GM19324 (cell line): ENCODE measurements at regions not wholly inside any gene's neighbourhood (a gene's known extent, or its start where the extent isn't known, plus 50 kb on each side); places are given as distances from the start of the nearest gene placed in this dataset.
"Not testable (repeated sequence)": the region's sequence is repeated elsewhere in the genome, so short reads cannot be mapped to it uniquely, and the experiment has no call there.

Source experiments
- ATAC-seq: cut with Tn5 transposase; IDR thresholded peaks from one replicate; pipeline ENCODE4 v1.9.1; 2021; ENCODE audit warnings: mild to moderate bottlenecking, moderate library complexity; ENCODE audit not compliant: unreplicated experiment, low FRiP score

DNA sequence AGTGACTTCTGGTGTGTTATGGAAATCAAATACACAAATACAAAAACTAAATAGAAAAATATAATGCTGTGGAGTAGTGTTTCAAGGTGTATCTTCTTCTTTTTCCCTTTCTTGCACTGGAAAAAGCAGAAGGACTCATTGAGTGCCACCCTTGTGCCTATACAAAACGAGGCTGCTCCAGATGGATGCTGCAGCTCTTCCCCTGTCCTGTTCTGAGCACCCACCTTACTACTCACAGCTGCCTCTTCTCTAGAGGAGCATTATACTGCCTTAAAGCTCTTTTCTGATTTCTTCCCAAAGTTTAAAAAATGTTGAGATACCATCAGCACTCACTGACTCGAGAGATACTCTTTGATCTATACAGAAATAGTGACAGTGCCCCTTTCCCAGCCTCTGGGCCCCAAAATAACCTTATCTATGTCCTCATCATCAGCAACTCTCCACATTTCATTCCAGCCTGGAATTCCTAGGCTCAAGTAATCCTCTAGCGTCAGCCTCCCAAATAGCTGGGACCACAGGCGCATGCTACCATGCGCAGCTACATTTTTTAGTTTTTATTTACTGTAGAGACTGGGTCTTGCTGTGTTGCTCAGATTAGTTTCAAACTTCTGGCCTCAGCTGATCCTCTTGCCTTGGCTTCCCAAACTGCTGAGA lies 1356.1 kb upstream of the NRXN1 start:
- ATAC-seq: no peak

DNA sequence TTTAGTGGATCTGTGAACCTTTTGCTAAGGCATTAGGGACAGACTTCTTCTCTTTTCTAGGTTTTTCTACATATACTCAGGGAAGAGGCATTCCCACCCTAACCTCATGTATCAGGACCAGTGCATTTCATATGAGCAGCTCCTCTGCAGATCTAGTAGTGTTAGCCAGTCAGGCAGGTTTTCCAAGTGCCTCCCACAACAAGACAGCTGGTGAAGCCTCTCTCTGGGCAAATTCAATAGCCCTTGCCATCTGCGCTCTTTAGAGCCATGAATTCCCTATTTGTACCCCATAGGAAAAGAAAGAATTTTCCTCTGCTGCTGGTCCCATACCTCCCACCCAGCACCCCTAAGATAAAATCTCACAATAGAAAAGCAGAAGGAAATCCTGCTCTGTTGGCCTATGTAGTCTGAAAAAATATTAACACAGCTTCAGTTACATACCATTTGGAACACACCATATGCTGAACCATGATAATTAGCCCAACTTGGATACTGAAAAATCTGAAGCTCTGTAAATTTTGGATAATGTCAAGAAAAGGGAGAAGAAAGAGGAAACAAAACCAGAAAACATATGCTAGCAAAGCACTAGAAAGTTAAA lies 1354.6 kb upstream of the NRXN1 start:
- no peak for ATAC-seq

DNA sequence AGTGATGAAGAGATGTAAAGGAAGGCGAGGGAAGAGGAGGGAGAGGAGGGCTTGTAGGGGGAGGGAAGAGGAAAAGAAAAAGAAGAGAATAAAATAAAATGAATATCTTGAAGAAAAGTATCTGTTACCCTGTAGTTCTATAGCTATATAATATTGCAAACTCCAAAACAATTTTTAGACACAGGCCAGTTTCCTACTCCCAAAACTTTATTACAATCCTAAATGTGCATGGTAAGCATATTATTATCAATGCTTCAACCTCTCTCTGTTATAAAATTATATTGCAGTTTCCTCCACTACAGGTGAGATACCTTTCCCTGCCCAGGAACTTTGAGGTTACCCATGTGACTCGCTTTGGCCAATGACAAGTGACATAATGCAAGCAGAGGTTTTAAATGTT lies 1351.6 kb upstream of the NRXN1 start:
- ATAC-seq: no peak

DNA sequence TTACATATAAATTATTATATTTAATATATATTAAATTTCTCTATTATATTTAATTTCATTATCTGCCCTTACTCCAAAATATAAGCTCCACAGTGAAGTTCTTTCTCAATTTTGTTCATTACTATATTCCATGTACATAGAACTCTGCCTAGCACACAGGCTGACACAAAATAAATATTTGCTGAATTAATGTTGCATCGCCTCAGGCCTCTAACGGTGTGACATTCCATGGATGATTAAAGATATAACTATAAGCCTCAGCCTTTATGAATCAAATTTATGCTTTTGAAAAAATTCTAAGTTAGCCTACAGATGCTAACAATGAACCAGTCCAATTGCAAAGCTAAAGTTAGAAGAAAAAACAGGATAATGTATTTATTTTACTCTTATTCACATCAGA lies 1337.2 kb upstream of the NRXN1 start:
- no peak for ATAC-seq

DNA sequence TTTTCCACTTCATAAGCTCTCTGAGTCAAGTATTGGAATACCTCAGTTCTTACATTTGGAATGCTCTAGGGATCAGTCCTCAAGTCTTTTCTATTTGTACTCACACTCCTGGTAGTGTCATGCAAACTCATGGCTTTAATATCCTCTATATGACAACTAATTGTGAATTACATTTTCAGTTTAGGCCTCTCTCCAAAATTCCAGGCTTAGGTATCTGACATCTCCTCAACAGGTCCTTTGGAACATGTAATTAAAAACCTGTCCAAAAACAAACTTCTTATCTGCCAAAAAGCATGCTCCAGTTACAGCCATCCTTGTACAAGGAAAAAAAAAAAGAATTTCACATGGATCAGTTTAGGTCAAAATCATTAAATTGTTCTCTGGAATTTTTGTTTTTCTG lies 1336.2 kb upstream of the NRXN1 start:
- ATAC-seq: no peak

- ATAC-seq: no peak
These were observed 1334.0 kb upstream of the NRXN1 start for GRCh38 chr2:52365946-52366345.

DNA sequence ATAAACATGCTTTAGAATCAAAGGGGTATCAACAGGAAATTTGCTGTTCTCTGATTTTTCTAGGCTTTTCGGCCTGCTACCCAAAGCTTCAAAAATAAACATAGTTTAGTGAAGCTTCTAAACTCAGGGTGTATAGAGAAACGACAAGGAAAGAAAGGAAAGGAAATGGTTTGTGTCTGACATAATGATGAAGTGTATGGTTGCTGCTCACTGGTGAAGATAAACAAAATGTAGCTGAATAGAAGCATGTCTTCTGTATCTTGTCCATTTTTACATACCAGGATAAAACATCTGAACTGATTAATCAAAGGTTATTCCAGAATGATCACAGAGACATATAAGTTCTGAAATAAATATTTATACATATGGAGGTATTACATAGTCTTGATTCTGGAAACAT lies 1324.6 kb upstream of the NRXN1 start:
- no peak for ATAC-seq

- no peak for ATAC-seq
These were observed 1315.4 kb upstream of the NRXN1 start for GRCh38 chr2:52347292-52347691.

- no peak for ATAC-seq
These were observed 1313.7 kb upstream of the NRXN1 start for GRCh38 chr2:52345676-52346075.

DNA sequence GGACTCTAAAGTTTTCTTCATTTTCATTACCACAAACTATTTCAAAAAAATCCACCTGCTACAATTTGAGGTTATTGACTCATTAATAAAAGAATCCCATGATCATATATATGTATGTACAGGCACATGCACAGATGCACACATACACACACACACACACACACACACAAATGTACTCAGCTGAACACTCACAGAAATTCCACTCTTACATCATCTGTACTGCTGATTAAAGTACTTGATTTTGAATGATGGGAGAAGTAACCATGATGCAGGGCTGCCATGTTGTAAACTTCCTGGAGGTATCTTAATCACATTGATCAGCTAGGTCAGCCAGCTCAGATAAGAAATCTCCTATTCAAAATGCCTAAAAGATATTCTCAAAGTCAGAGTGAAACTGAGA lies 1313.2 kb upstream of the NRXN1 start:
- no peak for ATAC-seq

- no peak for ATAC-seq
These were observed 1311.9 kb upstream of the NRXN1 start for GRCh38 chr2:52343706-52344266.

DNA sequence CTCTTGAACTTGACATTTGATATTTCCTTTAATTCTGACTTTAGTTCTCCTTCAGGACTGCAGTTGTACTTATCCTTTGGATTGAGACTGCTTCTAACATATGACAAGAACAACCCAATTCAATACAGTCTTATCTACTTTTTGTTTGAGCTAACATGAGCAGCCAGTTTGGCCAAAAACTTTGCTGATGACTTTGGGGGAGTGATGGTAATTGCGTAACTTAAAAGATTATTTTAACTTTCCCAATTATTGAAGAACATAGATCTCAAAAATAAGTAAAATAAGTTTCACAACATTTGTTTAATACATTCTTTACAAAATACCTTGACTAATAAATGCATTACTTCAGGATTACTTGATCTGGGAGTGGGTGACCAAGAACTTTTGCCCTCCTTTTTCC lies 1311.1 kb upstream of the NRXN1 start:
- ATAC-seq: no peak

GRCh38 chr2:52342458-52342857 lies 1310.5 kb upstream of the NRXN1 start:
- ATAC-seq: no peak

DNA sequence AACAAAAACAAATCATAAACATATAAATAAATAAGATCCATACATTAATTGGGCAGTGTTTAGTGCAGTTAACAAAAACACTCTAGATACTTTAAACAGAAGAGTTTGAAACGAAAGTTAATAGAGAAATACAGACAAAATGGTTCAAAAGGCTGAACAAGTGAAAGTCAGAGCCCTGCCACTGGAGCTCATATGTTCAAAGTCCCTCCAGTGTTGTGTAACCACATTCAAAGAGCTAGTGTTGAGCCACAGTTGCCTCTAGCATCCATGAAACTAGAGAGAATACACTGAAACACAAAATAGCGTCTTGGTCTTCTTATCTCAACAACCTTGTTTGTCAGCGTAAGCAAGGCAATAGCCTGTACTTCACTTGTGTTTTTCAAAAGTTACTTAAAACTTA lies 1309.8 kb upstream of the NRXN1 start:
- no peak for ATAC-seq

- ATAC-seq: no peak
These were observed 1308.2 kb upstream of the NRXN1 start for GRCh38 chr2:52340171-52340570.

DNA sequence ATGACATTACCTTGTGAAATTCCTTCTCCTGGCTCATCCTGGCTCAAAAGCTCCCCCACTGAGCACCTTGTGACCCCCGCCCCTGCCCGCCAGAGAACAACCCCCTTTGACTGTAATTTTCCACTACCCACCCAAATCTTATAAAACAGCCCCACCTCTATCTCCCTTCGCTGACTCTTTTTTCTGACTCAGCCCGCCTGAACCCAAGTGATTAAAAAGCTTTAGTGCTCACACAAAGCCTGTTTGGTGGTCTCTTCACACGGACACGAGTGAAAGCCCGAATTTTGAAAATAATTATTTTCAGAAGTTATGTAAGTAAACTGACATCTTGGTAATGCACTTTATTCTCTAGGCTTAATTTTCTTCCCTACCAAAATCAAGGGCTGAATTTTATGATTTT lies 1305.9 kb upstream of the NRXN1 start:
- ATAC-seq: not testable (repeated sequence)

- no peak for ATAC-seq
These were observed 1305.0 kb upstream of the NRXN1 start for GRCh38 chr2:52336951-52337350.

GRCh38 chr2:52335727-52336126 lies 1303.8 kb upstream of the NRXN1 start:
- ATAC-seq: no peak

DNA sequence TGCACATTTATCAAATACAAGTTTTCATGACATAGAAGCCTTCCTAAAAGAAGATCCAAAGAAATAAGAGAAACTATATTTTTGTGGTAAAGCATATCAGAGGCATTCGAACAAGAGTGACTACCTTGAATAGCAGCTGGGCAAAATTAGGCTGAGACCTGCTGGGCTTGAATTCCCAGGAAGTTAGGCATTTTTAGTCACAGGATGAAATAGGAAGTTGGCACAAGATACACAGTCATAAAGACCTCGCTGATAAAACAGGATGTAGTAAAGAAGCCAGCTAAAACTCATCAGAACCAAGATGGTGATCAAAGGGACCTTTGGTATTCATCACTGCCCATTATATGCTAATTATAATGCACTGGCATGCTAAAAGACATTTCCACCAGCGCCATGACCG lies 1302.3 kb upstream of the NRXN1 start:
- ATAC-seq: no peak

DNA sequence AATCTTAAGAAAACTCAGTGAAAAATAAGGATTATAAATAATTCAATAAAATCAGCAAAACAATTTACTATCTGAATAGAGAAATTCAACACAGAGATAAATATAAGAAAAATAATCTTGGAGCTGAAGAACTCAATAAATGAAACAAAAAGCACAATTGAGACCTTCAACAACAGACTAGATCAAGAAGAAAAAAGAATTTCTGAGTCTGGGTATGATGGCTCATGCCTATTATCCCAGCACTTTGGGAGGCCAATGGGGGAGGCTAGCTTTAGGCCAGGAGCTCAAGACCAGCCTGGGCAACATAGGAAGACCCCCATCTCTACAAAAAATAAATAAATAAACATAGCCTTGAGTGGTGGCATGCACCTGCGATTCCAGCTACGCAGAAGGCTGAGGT lies 1295.7 kb upstream of the NRXN1 start:
- no peak for ATAC-seq

GRCh38 chr2:52314231-52314630 lies 1282.3 kb upstream of the NRXN1 start:
- no peak for ATAC-seq

DNA sequence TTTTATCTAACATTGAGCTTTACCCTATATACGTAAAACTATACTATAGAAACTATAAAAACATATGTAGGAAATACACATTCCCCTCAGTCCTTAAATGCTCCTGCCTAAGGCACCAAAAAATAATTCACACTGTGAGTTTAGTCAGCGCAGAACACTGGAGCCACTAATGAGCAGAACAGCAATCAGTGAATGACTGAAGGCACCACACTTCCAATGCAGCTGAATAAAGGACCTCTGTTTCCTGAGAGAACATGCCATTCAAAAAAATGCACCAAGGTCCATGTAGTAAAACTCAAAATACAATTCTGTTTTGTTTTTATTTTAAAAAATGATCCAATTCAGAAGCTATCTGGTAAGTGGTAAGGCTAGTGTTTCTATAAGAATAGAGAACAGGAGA lies 1280.6 kb upstream of the NRXN1 start:
- no peak for ATAC-seq
